ENCODE measurements at regions not wholly inside any gene's neighbourhood (a gene's known extent, or its start where the extent isn't known, plus 50 kb on each side); places are given as distances from the start of the nearest gene placed in this dataset.

GRCh38 chr2:23286758-23287704 lies 97.9 kb upstream of the KLHL29 start:
- DNase-seq: no peak

GRCh38 chr2:23289671-23290070 lies 95.3 kb upstream of the KLHL29 start:
- no peak for DNase-seq

- no peak for DNase-seq
These were observed 93.7 kb upstream of the KLHL29 start for GRCh38 chr2:23291239-23291638.

- DNase-seq: no peak
These were observed 93.0 kb upstream of the KLHL29 start for GRCh38 chr2:23292024-23292423.

GRCh38 chr2:23293063-23293462 lies 91.9 kb upstream of the KLHL29 start:
- DNase-seq: no peak

GRCh38 chr2:23293731-23294130 lies 91.2 kb upstream of the KLHL29 start:
- DNase-seq: no peak

- no peak for DNase-seq
These were observed 90.7 kb upstream of the KLHL29 start for GRCh38 chr2:23294238-23294637.

- DNase-seq: no peak
These were observed 88.3 kb upstream of the KLHL29 start for GRCh38 chr2:23296691-23297090.

- no peak for DNase-seq
These were observed 87.9 kb upstream of the KLHL29 start for GRCh38 chr2:23297112-23297511.

- DNase-seq: no peak
These were observed 86.4 kb upstream of the KLHL29 start for GRCh38 chr2:23298551-23298950.

- DNase-seq: no peak
These were observed 85.3 kb upstream of the KLHL29 start for GRCh38 chr2:23299476-23300195.

GRCh38 chr2:23301136-23301535 lies 83.8 kb upstream of the KLHL29 start:
- no peak for DNase-seq

GRCh38 chr2:23302591-23302990 lies 82.4 kb upstream of the KLHL29 start:
- DNase-seq: no peak

GRCh38 chr2:23306401-23306800 lies 78.6 kb upstream of the KLHL29 start:
- DNase-seq: no peak

GRCh38 chr2:23311186-23311585 lies 73.8 kb upstream of the KLHL29 start:
- DNase-seq: no peak

- no peak for DNase-seq
These were observed 71.9 kb upstream of the KLHL29 start for GRCh38 chr2:23312996-23313606.

GRCh38 chr2:23314687-23315086 lies 70.3 kb upstream of the KLHL29 start:
- no peak for DNase-seq

GRCh38 chr2:23320058-23320457 lies 64.9 kb upstream of the KLHL29 start:
- DNase-seq: no peak

GRCh38 chr2:23321751-23322150 lies 63.2 kb upstream of the KLHL29 start:
- no peak for DNase-seq

- no peak for DNase-seq
These were observed 62.3 kb upstream of the KLHL29 start for GRCh38 chr2:23322567-23323197.

GRCh38 chr2:23323198-23323916 lies 61.6 kb upstream of the KLHL29 start:
- DNase-seq: no peak

GRCh38 chr2:23323917-23324680 lies 60.9 kb upstream of the KLHL29 start:
- no peak for DNase-seq

Data from activated T-cell treated with anti-CD3 and anti-CD28 coated beads, Interleukin-2, amount 50 U/mL, for 1 hour (primary cell).